GM23338 (cell line): ENCODE measurements at regions not wholly inside any gene's neighbourhood (a gene's known extent, or its start where the extent isn't known, plus 50 kb on each side); places are given as distances from the start of the nearest gene placed in this dataset.

Source experiments
- EZH2 ChIP-seq: fragments of 200-600 bp; sonication (generic); IDR thresholded peaks from one replicate; pipeline ENCODE4 v1.8.0; 2017; ENCODE audit warnings: antibody characterized with exemption, mild to moderate bottlenecking, low read depth; ENCODE audit not compliant: unreplicated experiment
- EZH2phosphoT487 ChIP-seq: fragments of 200-600 bp; sonication (generic); IDR thresholded peaks from one replicate; pipeline ENCODE4 v1.8.1; 2018; ENCODE audit warnings: antibody characterized with exemption; ENCODE audit not compliant: unreplicated experiment
- POLR2AphosphoS5 ChIP-seq: IDR thresholded peaks from 2 replicates; pipeline ENCODE4 v1.6.1; 2016; ENCODE audit warnings: antibody characterized with exemption, low read depth
- STAT1 ChIP-seq: IDR thresholded peaks from one replicate; pipeline ENCODE4 v1.6.1; 2016; ENCODE audit warnings: antibody characterized with exemption; ENCODE audit not compliant: unreplicated experiment
- ZNF114 ChIP-seq: fragments of 250-450 bp; sonication (Bioruptor Pico); IDR thresholded peaks from 2 replicates; pipeline ENCODE4 v1.5.0; 2020; ENCODE audit warnings: mild to moderate bottlenecking, moderate library complexity
- TF ChIP-seq, protein P1 (sequence below), 2 experiments: fragments of 200-600 bp in 1 of 2; sonication (generic) in 1 of 2; conservative IDR thresholded peaks; 2 replicates each; pipeline versions ENCODE4 v1.5.1 to v1.6.1; 2016 to 2017; ENCODE audit warnings: antibody characterized with exemption in 2 of 2, low read depth in 2 of 2, mild to moderate bottlenecking in 2 of 2, moderate library complexity in 1 of 2
- TF ChIP-seq, protein P2 (sequence below): IDR thresholded peaks from one replicate; pipeline ENCODE4 v1.6.1; 2018; ENCODE audit warnings: antibody characterized with exemption; ENCODE audit not compliant: unreplicated experiment

DNA sequence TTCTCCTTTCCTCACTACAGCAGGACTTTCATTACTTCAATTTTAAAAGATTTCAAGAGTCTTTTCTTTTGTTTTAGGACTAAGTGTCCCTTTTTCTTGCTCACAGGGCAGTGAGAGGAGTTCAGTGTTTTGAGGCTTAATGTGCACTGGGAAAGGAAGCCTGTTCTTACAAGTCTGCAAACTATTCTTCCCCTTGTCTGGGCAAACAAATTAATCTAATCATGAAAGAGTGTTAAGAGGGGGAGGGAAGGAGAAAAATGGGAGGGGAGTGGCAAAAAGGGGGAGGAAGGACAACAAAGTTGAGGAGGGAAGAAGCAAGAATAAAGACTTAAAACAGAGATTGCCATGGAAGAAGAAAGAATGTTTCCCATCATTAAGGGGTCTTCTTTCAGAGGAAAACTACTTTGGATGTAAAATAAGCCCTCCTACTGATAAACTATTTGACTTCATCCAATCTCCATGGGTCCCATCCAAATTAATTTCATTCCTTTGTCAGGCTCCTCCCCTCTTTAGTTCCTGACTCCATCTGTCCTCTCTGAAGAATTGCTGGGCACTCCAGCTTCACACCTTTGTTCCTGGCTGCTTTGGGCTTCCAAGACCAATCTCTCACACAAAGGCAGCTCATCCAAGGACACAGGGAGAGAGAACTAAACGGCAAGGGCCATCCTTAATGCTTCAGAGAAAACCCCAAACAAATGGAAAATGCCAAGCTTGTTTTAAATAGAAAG, 244.5 kb downstream of the TPBG start:
- TF ChIP-seq, protein P1, sequence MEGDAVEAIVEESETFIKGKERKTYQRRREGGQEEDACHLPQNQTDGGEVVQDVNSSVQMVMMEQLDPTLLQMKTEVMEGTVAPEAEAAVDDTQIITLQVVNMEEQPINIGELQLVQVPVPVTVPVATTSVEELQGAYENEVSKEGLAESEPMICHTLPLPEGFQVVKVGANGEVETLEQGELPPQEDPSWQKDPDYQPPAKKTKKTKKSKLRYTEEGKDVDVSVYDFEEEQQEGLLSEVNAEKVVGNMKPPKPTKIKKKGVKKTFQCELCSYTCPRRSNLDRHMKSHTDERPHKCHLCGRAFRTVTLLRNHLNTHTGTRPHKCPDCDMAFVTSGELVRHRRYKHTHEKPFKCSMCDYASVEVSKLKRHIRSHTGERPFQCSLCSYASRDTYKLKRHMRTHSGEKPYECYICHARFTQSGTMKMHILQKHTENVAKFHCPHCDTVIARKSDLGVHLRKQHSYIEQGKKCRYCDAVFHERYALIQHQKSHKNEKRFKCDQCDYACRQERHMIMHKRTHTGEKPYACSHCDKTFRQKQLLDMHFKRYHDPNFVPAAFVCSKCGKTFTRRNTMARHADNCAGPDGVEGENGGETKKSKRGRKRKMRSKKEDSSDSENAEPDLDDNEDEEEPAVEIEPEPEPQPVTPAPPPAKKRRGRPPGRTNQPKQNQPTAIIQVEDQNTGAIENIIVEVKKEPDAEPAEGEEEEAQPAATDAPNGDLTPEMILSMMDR (conservative IDR thresholded peaks at IDR 0.05; ENCODE audit: low read depth in 2 of 2): no peak
- TF ChIP-seq EZH2 (no peak), EZH2phosphoT487 (no peak), POLR2AphosphoS5 (no peak), STAT1 (no peak), ZNF114 (no peak)
- TF ChIP-seq, protein P2, sequence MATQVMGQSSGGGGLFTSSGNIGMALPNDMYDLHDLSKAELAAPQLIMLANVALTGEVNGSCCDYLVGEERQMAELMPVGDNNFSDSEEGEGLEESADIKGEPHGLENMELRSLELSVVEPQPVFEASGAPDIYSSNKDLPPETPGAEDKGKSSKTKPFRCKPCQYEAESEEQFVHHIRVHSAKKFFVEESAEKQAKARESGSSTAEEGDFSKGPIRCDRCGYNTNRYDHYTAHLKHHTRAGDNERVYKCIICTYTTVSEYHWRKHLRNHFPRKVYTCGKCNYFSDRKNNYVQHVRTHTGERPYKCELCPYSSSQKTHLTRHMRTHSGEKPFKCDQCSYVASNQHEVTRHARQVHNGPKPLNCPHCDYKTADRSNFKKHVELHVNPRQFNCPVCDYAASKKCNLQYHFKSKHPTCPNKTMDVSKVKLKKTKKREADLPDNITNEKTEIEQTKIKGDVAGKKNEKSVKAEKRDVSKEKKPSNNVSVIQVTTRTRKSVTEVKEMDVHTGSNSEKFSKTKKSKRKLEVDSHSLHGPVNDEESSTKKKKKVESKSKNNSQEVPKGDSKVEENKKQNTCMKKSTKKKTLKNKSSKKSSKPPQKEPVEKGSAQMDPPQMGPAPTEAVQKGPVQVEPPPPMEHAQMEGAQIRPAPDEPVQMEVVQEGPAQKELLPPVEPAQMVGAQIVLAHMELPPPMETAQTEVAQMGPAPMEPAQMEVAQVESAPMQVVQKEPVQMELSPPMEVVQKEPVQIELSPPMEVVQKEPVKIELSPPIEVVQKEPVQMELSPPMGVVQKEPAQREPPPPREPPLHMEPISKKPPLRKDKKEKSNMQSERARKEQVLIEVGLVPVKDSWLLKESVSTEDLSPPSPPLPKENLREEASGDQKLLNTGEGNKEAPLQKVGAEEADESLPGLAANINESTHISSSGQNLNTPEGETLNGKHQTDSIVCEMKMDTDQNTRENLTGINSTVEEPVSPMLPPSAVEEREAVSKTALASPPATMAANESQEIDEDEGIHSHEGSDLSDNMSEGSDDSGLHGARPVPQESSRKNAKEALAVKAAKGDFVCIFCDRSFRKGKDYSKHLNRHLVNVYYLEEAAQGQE: no peak
